Upper lobe of right lung (tissue), 1 donor: ENCODE measurements at regions not wholly inside any gene's neighbourhood (a gene's known extent, or its start where the extent isn't known, plus 50 kb on each side); places are given as distances from the start of the nearest gene placed in this dataset.

ENCODE experiments used
- ATAC-seq: fragments of 200-7000 bp; cut with Tn5 transposase; one replicate; pipeline ENCODE4 v1.9.1; 2020; ENCODE audit warnings: mild to moderate bottlenecking, moderate library complexity
- DNase-seq: peaks from one replicate; pipeline ENCODE4 v3.0.0-alpha.2; 2020
- H3K27ac ChIP-seq: fragments of 200-600 bp; one replicate; pipeline ENCODE4 v1.8.0; 2022
- H3K27me3 ChIP-seq: fragments of 200-600 bp; one replicate; pipeline ENCODE4 v1.8.0; 2022; ENCODE audit warnings: mild to moderate bottlenecking
- H3K36me3 ChIP-seq: fragments of 200-600 bp; one replicate; pipeline ENCODE4 v1.8.0; 2022
- H3K4me1 ChIP-seq: fragments of 200-600 bp; one replicate; pipeline ENCODE4 v1.8.0; 2022
- H3K4me3 ChIP-seq: fragments of 200-600 bp; one replicate; pipeline ENCODE4 v1.8.0; 2022; ENCODE audit warnings: mild to moderate bottlenecking
- H3K9me3 ChIP-seq: fragments of 200-600 bp; one replicate; pipeline ENCODE4 v1.8.0; 2022
- CTCF ChIP-seq: fragments of 200-600 bp; IDR thresholded peaks from one replicate; pipeline ENCODE4 v1.8.0; 2022; ENCODE audit warnings: antibody characterized with exemption
- intact Hi-C: fragments of 100-400 bp; cut with DNase I; formaldehyde crosslinking; loops from one replicate; pipeline ENCODE4 v1.11.0; 2022
- donor health status: DM: no; HTN: yes; CAD: no; lungs with severe emphysema.

DNA sequence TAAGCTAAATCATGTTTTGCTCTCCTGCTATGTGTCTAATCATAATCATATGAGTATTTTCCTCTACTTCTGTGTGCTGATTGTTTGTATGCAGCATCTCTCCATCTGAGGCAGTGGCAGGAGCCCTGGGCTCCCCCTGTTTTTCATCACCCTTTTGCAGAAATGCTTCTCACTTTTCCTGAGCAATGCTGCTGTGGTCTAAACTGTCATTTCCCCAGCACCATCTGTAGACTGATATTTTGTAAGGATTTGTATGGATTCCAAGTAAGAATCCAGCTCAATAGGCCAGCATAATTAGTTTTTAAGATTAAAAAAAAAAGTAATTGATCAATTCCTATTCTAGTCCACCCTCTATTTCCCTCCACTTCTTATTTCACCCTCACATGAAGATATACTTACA is 257.0 kb upstream of the CPHXL start:
- no peak overlapping the region for H3K27ac ChIP-seq
- no peak for TF ChIP-seq CTCF
- H3K4me3 ChIP-seq: no peak overlapping the region
- no peaks in the 10 kb centered on the region for H3K27me3 ChIP-seq
- no peak for ATAC-seq
- intact Hi-C loops: no loop called here
- no peaks in the 10 kb centered on the region for H3K4me1 ChIP-seq
- no peak for DNase-seq
- H3K9me3 ChIP-seq: no peaks in the 10 kb centered on the region
- H3K36me3 ChIP-seq: no peaks in the 10 kb centered on the region

DNA sequence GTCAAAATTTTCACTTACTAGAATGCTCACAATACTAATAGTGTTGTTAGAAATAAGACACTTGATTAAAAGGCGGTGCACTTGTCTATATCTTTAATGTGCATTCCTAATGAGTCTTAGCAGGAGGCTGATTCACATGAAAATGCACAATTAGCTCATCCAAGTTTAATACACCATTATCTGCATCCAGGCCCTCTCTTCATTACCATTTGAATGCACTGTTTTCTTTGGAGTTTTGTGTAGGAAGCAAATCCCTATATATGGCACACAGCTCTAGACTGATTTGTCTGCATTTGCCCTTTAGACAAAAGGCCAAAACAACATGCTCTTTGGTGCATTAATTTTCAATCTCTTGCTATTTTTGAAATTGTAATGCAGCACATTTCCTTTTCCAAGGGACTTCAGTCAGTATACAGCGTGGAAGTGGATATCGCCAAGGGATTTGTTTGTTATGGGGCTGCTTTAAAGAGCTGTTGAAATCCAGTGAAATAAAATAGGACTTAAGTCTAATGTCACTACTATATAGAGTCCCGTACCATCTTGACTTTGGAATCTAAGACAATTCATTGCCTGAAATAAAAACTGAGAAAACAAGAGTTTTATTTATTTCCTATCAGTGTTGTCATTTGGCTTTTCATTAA is 257.6 kb upstream of the CPHXL start:
- no peaks in the 10 kb centered on the region for H3K4me1 ChIP-seq
- intact Hi-C loops: no loop called here
- no peak overlapping the region for H3K27ac ChIP-seq
- no peak for TF ChIP-seq CTCF
- no peak overlapping the region for H3K4me3 ChIP-seq
- no peaks in the 10 kb centered on the region for H3K27me3 ChIP-seq
- DNase-seq (no peak), ATAC-seq (no peak)
- no peaks in the 10 kb centered on the region for H3K36me3 ChIP-seq
- H3K9me3 ChIP-seq: no peaks in the 10 kb centered on the region

DNA sequence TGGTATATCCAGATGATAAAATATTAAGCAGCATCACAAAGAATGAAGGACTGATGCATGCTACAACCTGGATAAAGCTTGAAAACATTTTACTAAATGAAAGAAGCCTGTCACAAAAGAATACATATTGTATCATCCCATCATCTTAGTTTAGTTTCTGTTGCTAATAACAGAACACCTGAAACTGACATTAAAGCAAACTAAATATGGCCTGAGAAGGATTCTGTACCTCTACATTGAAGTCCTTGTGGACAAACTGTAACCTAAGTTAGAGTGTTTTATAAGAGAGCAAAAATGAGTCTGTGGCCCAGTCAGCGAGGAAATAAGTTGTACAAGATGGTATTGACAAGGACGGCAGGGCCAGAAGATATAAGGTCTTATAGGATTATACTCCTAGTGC is 261.0 kb upstream of the CPHXL start:
- Histone ChIP-seq H3K27ac (no peak overlapping the region), H3K9me3 (no peaks in the 10 kb centered on the region), H3K27me3 (no peaks in the 10 kb centered on the region), H3K4me3 (no peak overlapping the region), H3K36me3 (no peaks in the 10 kb centered on the region), H3K4me1 (no peaks in the 10 kb centered on the region)
- ATAC-seq: no peak
- intact Hi-C loops: no loop called here
- TF ChIP-seq CTCF: no peak
- no peak for DNase-seq

GRCh38 chr16:75996491-75996890 is 270.2 kb upstream of the CPHXL start:
- intact Hi-C loops: no loop called here
- H3K9me3 ChIP-seq: no peaks in the 10 kb centered on the region
- TF ChIP-seq CTCF: no peak
- no peaks in the 10 kb centered on the region for H3K27me3 ChIP-seq
- ATAC-seq (no peak), DNase-seq (no peak)
- no peaks in the 10 kb centered on the region for H3K36me3 ChIP-seq
- H3K4me1 ChIP-seq: no peaks in the 10 kb centered on the region
- H3K27ac ChIP-seq: no peak overlapping the region
- no peak overlapping the region for H3K4me3 ChIP-seq

- intact Hi-C loops: no loop called here
- DNase-seq: no peak
- Histone ChIP-seq H3K27ac (no peak overlapping the region), H3K4me3 (no peak overlapping the region), H3K4me1 (no peaks in the 10 kb centered on the region), H3K27me3 (no peaks in the 10 kb centered on the region), H3K9me3 (no peaks in the 10 kb centered on the region), H3K36me3 (no peaks in the 10 kb centered on the region)
- no peak for ATAC-seq
- no peak for TF ChIP-seq CTCF
These were observed 271.3 kb upstream of the CPHXL start for GRCh38 chr16:75997606-75998005.

- Histone ChIP-seq H3K27ac (no peak overlapping the region), H3K4me1 (no peaks in the 10 kb centered on the region), H3K4me3 (no peak overlapping the region), H3K36me3 (no peaks in the 10 kb centered on the region), H3K9me3 (no peaks in the 10 kb centered on the region), H3K27me3 (no peaks in the 10 kb centered on the region)
- DNase-seq (no peak), ATAC-seq (no peak)
- TF ChIP-seq CTCF: no peak
- intact Hi-C loops: no loop called here
These were observed 269.6 kb upstream of the CNTNAP4 start for GRCh38 chr16:76007645-76008044.
